Keratinocyte (primary cell): ENCODE measurements at regions not wholly inside any gene's neighbourhood (a gene's known extent, or its start where the extent isn't known, plus 50 kb on each side); places are given as distances from the start of the nearest gene placed in this dataset.

Source experiments
- DNase-seq: peaks from one replicate; pipeline ENCODE4 v3.0.0-alpha.2; 2011; ENCODE audit warnings: low read depth, missing footprints, low spot score
- FAIRE-seq: peaks from 2 replicates; lab custom pipeline; 2011; peaks lifted over from hg19 to GRCh38; lab: Jason Lieb, UNC
- H2AFZ ChIP-seq: 2 replicates; pipeline ENCODE4 v1.6.0; 2012; ENCODE audit warnings: low read length, control low read depth, inconsistent platforms; ENCODE audit not compliant: control insufficient read depth
- H3K27ac ChIP-seq: 2 replicates; pipeline ENCODE4 v1.5.1; 2011; ENCODE audit warnings: low read length; ENCODE audit not compliant: control insufficient read depth, insufficient read depth
- H3K27me3 ChIP-seq: 3 replicates; pipeline ENCODE4 v1.6.0; 2011; ENCODE audit warnings: low read length; ENCODE audit not compliant: control insufficient read depth, insufficient read depth; ENCODE audit errors: extremely low read depth
- H3K36me3 ChIP-seq, 2 experiments: 2 replicates in 1 of 2; 3 replicates in 1 of 2; pipeline ENCODE4 v1.5.1; 2011; ENCODE audit warnings: low read length in 2 of 2, mild to moderate bottlenecking in 1 of 2; ENCODE audit not compliant: control insufficient read depth in 2 of 2, insufficient read depth in 2 of 2; ENCODE audit errors: extremely low read depth in 1 of 2
- H3K4me1 ChIP-seq: 3 replicates; pipeline ENCODE4 v1.5.1; 2011; ENCODE audit warnings: low read length; ENCODE audit not compliant: control insufficient read depth, insufficient read depth; ENCODE audit errors: extremely low read depth
- H3K4me2 ChIP-seq: 3 replicates; pipeline ENCODE4 v1.6.0; 2011; ENCODE audit warnings: low read depth, low read length; ENCODE audit not compliant: control insufficient read depth, insufficient read depth; ENCODE audit errors: extremely low read depth
- H3K4me3 ChIP-seq, 3 experiments: fragments of 200-600 bp in 1 of 3; sonication (generic) in 1 of 3; 2 replicates in 2 of 3; 3 replicates in 1 of 3; pipeline ENCODE4 v1.5.1; 2011 to 2016; ENCODE audit warnings: low read length in 3 of 3, mild to moderate bottlenecking in 3 of 3, control low read depth in 2 of 3, inconsistent platforms in 1 of 3, low read depth in 1 of 3, mixed read lengths in 1 of 3, mixed run types in 1 of 3, moderate library complexity in 1 of 3; ENCODE audit not compliant: control insufficient read depth in 2 of 3, insufficient read depth in 2 of 3; ENCODE audit errors: extremely low read depth in 1 of 3
- H3K79me2 ChIP-seq: 2 replicates; pipeline ENCODE4 v1.6.0; 2012; ENCODE audit warnings: low read length; ENCODE audit not compliant: control insufficient read depth, insufficient read depth
- H3K9ac ChIP-seq: 3 replicates; pipeline ENCODE4 v1.6.0; 2011; ENCODE audit warnings: low read length; ENCODE audit not compliant: control insufficient read depth, insufficient read depth; ENCODE audit errors: extremely low read depth
- H3K9me1 ChIP-seq: 3 replicates; pipeline ENCODE4 v1.6.0; 2011; ENCODE audit warnings: low read length; ENCODE audit not compliant: control insufficient read depth, insufficient read depth; ENCODE audit errors: extremely low read depth
- H3K9me3 ChIP-seq: 2 replicates; pipeline ENCODE4 v1.5.1; 2012; ENCODE audit warnings: low read depth, low read length; ENCODE audit not compliant: control insufficient read depth
- H4K20me1 ChIP-seq: 3 replicates; pipeline ENCODE4 v1.6.0; 2011; ENCODE audit warnings: low read length; ENCODE audit not compliant: control insufficient read depth, insufficient read depth; ENCODE audit errors: extremely low read depth
- EZH2 ChIP-seq: IDR thresholded peaks from one replicate; pipeline ENCODE4 v1.6.1; 2012; ENCODE audit warnings: inconsistent platforms, mild to moderate bottlenecking, low read length, moderate library complexity
- dilution Hi-C: fragments of 300-500 bp; cut with MboI; formaldehyde crosslinking; loops from one replicate; pipeline ENCODE4 v1.7.0; 2020; ENCODE audit warnings: low sequenced_read_pairs; ENCODE audit not compliant: extremely low pct_ligation_motif_present
- TF ChIP-seq, protein P1 (sequence below), 3 experiments: IDR thresholded peaks in 1 of 3; conservative IDR thresholded peaks in 1 of 3; optimal IDR thresholded peaks in 1 of 3; 2 replicates in 2 of 3; 3 replicates in 1 of 3; pipeline versions ENCODE3 to v1.5.1; 2011; ENCODE audit warnings: low read length in 3 of 3, mild to moderate bottlenecking in 3 of 3, moderate library complexity in 2 of 3, control low read depth in 1 of 3, inconsistent platforms in 1 of 3; ENCODE audit not compliant: insufficient read depth in 2 of 3; ENCODE audit errors: extremely low read depth in 1 of 3

DNA sequence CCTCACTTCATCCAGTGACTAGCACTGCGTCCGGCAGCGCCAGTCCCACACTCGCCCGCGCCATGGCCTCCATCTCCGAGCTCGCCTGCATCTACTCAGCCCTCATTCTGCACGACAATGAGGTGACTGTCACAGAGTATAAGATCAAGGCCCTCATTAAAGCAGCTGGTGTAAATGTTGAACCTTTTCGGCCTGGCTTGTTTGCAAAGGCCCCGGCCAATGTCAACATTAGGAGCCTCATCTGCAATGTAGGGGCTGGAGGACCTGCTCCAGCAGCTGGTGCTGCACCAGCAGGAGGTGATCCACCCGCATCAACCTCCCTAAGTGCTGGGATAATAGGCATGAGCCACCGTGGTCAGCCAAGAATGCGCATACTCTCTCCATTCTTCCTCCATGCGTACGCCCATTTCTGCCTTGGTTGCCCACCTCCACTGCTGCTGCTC lies 59.9 kb downstream of the IRF2BPL start:
- H3K36me3 ChIP-seq = no peaks in the 10 kb centered on the region
- H2AFZ ChIP-seq = no peak overlapping the region
- H3K4me1 ChIP-seq = peaks cover 13% of the 10 kb centered on the region
- H3K4me2 ChIP-seq = no peak overlapping the region
- FAIRE-seq = no peak
- no peak overlapping the region for H3K4me3 ChIP-seq
- TF ChIP-seq, protein P1, sequence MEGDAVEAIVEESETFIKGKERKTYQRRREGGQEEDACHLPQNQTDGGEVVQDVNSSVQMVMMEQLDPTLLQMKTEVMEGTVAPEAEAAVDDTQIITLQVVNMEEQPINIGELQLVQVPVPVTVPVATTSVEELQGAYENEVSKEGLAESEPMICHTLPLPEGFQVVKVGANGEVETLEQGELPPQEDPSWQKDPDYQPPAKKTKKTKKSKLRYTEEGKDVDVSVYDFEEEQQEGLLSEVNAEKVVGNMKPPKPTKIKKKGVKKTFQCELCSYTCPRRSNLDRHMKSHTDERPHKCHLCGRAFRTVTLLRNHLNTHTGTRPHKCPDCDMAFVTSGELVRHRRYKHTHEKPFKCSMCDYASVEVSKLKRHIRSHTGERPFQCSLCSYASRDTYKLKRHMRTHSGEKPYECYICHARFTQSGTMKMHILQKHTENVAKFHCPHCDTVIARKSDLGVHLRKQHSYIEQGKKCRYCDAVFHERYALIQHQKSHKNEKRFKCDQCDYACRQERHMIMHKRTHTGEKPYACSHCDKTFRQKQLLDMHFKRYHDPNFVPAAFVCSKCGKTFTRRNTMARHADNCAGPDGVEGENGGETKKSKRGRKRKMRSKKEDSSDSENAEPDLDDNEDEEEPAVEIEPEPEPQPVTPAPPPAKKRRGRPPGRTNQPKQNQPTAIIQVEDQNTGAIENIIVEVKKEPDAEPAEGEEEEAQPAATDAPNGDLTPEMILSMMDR (optimal IDR thresholded peaks at IDR 0.05 in 1 of 3, IDR thresholded peaks at IDR 0.05 in 1 of 3, conservative IDR thresholded peaks at IDR 0.05 in 1 of 3; ENCODE audit: extremely low read depth in 1 of 3, insufficient read depth in 2 of 3, low read length in 3 of 3) = no peak
- TF ChIP-seq EZH2 = no peak
- no peaks in the 10 kb centered on the region for H4K20me1 ChIP-seq
- no peak for DNase-seq
- no peak overlapping the region for H3K27ac ChIP-seq
- no peaks in the 10 kb centered on the region for H3K79me2 ChIP-seq
- H3K9ac ChIP-seq = no peak overlapping the region
- no peaks in the 10 kb centered on the region for H3K9me3 ChIP-seq
- H3K27me3 ChIP-seq = no peaks in the 10 kb centered on the region
- dilution Hi-C loops = no loop called here
- no peaks in the 10 kb centered on the region for H3K9me1 ChIP-seq

DNA sequence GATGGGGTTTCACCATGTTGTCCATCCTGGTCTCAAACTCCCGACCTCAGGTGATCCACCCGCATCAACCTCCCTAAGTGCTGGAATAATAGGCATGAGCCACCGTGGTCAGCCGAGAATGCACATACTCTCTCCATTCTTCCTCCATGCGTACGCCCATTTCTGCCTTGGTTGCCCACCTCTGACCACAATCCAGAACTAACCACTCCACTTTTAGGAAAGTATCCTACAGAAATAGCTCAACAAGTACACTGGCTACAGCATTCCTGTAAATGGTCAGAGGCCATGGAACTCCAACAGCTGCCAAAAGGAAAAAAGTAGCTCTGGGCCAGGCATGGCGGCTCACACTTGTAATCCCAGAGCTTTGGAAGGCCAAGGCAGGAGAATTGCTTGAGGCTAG lies 60.7 kb downstream of the IRF2BPL start:
- Histone ChIP-seq H2AFZ (no peak overlapping the region), H3K79me2 (no peaks in the 10 kb centered on the region), H3K4me3 (no peak overlapping the region), H3K9me3 (no peaks in the 10 kb centered on the region), H3K4me1 (peaks cover 15% of the 10 kb centered on the region), H3K27ac (no peak overlapping the region), H3K4me2 (no peak overlapping the region), H4K20me1 (no peaks in the 10 kb centered on the region), H3K36me3 (no peaks in the 10 kb centered on the region), H3K9ac (no peak overlapping the region), H3K27me3 (no peaks in the 10 kb centered on the region), H3K9me1 (no peaks in the 10 kb centered on the region)
- no peak for TF ChIP-seq EZH2
- TF ChIP-seq, protein P1 (optimal IDR thresholded peaks at IDR 0.05 in 1 of 3, IDR thresholded peaks at IDR 0.05 in 1 of 3, conservative IDR thresholded peaks at IDR 0.05 in 1 of 3; ENCODE audit: extremely low read depth in 1 of 3, insufficient read depth in 2 of 3, low read length in 3 of 3) = no peak
- DNase-seq (no peak), FAIRE-seq (no peak)
- dilution Hi-C loops = no loop called here
